Neural progenitor cell (in vitro differentiated cells): ENCODE measurements at regions not wholly inside any gene's neighbourhood (a gene's known extent, or its start where the extent isn't known, plus 50 kb on each side); places are given as distances from the start of the nearest gene placed in this dataset.

Experiments
- DNase-seq: peaks from one replicate; pipeline ENCODE4 v3.0.0-alpha.2; 2016; ENCODE audit warnings: low spot score
- H2AFZ ChIP-seq: fragments of 200-600 bp; sonication (generic); replicated peaks from 2 replicates; pipeline ENCODE4 v1.6.1; 2016; ENCODE audit warnings: antibody characterized with exemption
- H3F3A ChIP-seq: fragments of 200-600 bp; sonication (generic); 2 replicates; pipeline ENCODE4 v1.6.1; 2016; ENCODE audit warnings: antibody characterized with exemption, low read depth
- H3K27ac ChIP-seq: fragments of 200-600 bp; sonication (generic); 2 replicates; pipeline ENCODE4 v1.5.1; 2016; ENCODE audit warnings: mild to moderate bottlenecking
- H3K27me3 ChIP-seq: fragments of 200-600 bp; sonication (generic); 2 replicates; pipeline ENCODE4 v1.6.1; 2016; ENCODE audit warnings: mild to moderate bottlenecking, moderate library complexity
- H3K36me3 ChIP-seq: fragments of 200-600 bp; sonication (generic); 2 replicates; pipeline ENCODE4 v1.5.1; 2016
- H3K4me1 ChIP-seq: fragments of 200-600 bp; sonication (generic); 2 replicates; pipeline ENCODE4 v1.6.1; 2016; ENCODE audit warnings: mixed run types
- H3K4me2 ChIP-seq: fragments of 200-600 bp; sonication (generic); 2 replicates; pipeline ENCODE4 v1.6.1; 2016
- H3K4me3 ChIP-seq: fragments of 200-600 bp; sonication (generic); 2 replicates; pipeline ENCODE4 v1.5.1; 2016
- H3K79me2 ChIP-seq: fragments of 200-600 bp; sonication (generic); 2 replicates; pipeline ENCODE4 v1.6.1; 2016; ENCODE audit warnings: low read depth
- H3K9ac ChIP-seq: fragments of 200-600 bp; sonication (generic); 2 replicates; pipeline ENCODE4 v1.6.1; 2016
- H3K9me3 ChIP-seq: fragments of 200-600 bp; sonication (generic); 2 replicates; pipeline ENCODE4 v1.5.1; 2016; ENCODE audit warnings: low read depth
- H4K20me1 ChIP-seq: fragments of 200-600 bp; sonication (generic); 2 replicates; pipeline ENCODE4 v1.6.1; 2016; ENCODE audit warnings: low read depth
- H3K27ac Mint-ChIP-seq: 3 replicates; pipeline ENCODE4 v1.8.0; 2021; ENCODE audit warnings: mixed read lengths
- H3K27me3 Mint-ChIP-seq: 2 replicates; pipeline ENCODE4 v1.8.0; 2022; ENCODE audit warnings: low read depth, mild to moderate bottlenecking, inconsistent platforms, moderate library complexity, mixed read lengths; ENCODE audit not compliant: insufficient read depth
- H3K36me3 Mint-ChIP-seq: 3 replicates; pipeline ENCODE4 v1.8.0; 2021; ENCODE audit warnings: mixed read lengths
- H3K4me1 Mint-ChIP-seq: 3 replicates; pipeline ENCODE4 v1.8.0; 2021; ENCODE audit warnings: mixed read lengths
- H3K4me3 Mint-ChIP-seq: 3 replicates; pipeline ENCODE4 v1.8.0; 2021; ENCODE audit warnings: mild to moderate bottlenecking, moderate library complexity, mixed read lengths
- H3K9me3 Mint-ChIP-seq: 3 replicates; pipeline ENCODE4 v1.8.0; 2020; ENCODE audit warnings: mixed read lengths
- CTCF ChIP-seq: fragments of 200-600 bp; sonication (generic); IDR thresholded peaks from 2 replicates; pipeline ENCODE4 v1.5.1; 2017; ENCODE audit warnings: antibody characterized with exemption, mild to moderate bottlenecking
- EZH2 ChIP-seq: fragments of 200-600 bp; sonication (generic); IDR thresholded peaks from 2 replicates; pipeline ENCODE4 v1.6.1; 2017; ENCODE audit warnings: antibody characterized with exemption, mild to moderate bottlenecking, moderate library complexity
- EZH2phosphoT487 ChIP-seq: fragments of 200-600 bp; sonication (generic); IDR thresholded peaks from 2 replicates; pipeline ENCODE4 v1.6.1; 2017; ENCODE audit warnings: antibody characterized with exemption

- Histone ChIP-seq H2AFZ (no peak overlapping the region), H4K20me1 (no peaks in the 10 kb centered on the region), H3K79me2 (no peaks in the 10 kb centered on the region), H3K4me3 (no peak overlapping the region), H3K27me3 (no peaks in the 10 kb centered on the region), H3K27ac (no peak overlapping the region), H3K4me2 (no peak overlapping the region), H3K4me1 (peaks cover 6% of the 10 kb centered on the region), H3K9ac (no peak overlapping the region), H3F3A (no peaks in the 10 kb centered on the region), H3K36me3 (no peaks in the 10 kb centered on the region), H3K9me3 (no peaks in the 10 kb centered on the region)
- Mint-ChIP-seq H3K4me3 (no peak overlapping the region), H3K36me3 (no peaks in the 10 kb centered on the region), H3K4me1 (no peaks in the 10 kb centered on the region), H3K27me3 (no peaks in the 10 kb centered on the region), H3K27ac (no peak overlapping the region), H3K9me3 (no peaks in the 10 kb centered on the region)
- no peak for TF ChIP-seq CTCF
- no peak for TF ChIP-seq EZH2
- no peak for TF ChIP-seq EZH2phosphoT487
- no peak for DNase-seq
Measured at GRCh38 chr5:60503771-60504170, 196.2 kb downstream of the DEPDC1B start.

GRCh38 chr5:60497706-60498500 is 202.1 kb downstream of the DEPDC1B start:
- no peak for DNase-seq
- no peaks in the 10 kb centered on the region for H3K27me3 ChIP-seq
- no peaks in the 10 kb centered on the region for H3K9me3 ChIP-seq
- no peak overlapping the region for H3K27ac ChIP-seq
- Mint-ChIP-seq H3K9me3 (no peaks in the 10 kb centered on the region), H3K27ac (no peak overlapping the region), H3K36me3 (no peaks in the 10 kb centered on the region), H3K4me1 (no peaks in the 10 kb centered on the region), H3K27me3 (peaks cover 3% of the 10 kb centered on the region), H3K4me3 (no peak overlapping the region)
- TF ChIP-seq EZH2phosphoT487 (no peak), CTCF (no peak), EZH2 (no peak)
- H3K9ac ChIP-seq = no peak overlapping the region
- no peak overlapping the region for H2AFZ ChIP-seq
- no peaks in the 10 kb centered on the region for H3F3A ChIP-seq
- no peak overlapping the region for H3K4me2 ChIP-seq
- no peaks in the 10 kb centered on the region for H4K20me1 ChIP-seq
- no peaks in the 10 kb centered on the region for H3K79me2 ChIP-seq
- no peak overlapping the region for H3K4me3 ChIP-seq
- H3K4me1 ChIP-seq = peaks cover 16% of the 10 kb centered on the region
- H3K36me3 ChIP-seq = no peaks in the 10 kb centered on the region

- Histone ChIP-seq H3K4me3 (no peak overlapping the region), H2AFZ (no peak overlapping the region), H3K36me3 (no peaks in the 10 kb centered on the region), H3K27ac (no peak overlapping the region), H3K27me3 (no peaks in the 10 kb centered on the region), H3K9ac (no peak overlapping the region), H3K4me2 (no peak overlapping the region), H4K20me1 (no peaks in the 10 kb centered on the region), H3K4me1 (peaks cover 16% of the 10 kb centered on the region), H3K9me3 (no peaks in the 10 kb centered on the region), H3F3A (no peaks in the 10 kb centered on the region), H3K79me2 (no peaks in the 10 kb centered on the region)
- H3K4me3 Mint-ChIP-seq = no peak overlapping the region
- H3K27ac Mint-ChIP-seq = no peak overlapping the region
- no peaks in the 10 kb centered on the region for H3K9me3 Mint-ChIP-seq
- no peaks in the 10 kb centered on the region for H3K36me3 Mint-ChIP-seq
- peaks cover 3% of the 10 kb centered on the region for H3K27me3 Mint-ChIP-seq
- no peaks in the 10 kb centered on the region for H3K4me1 Mint-ChIP-seq
- DNase-seq = no peak
- TF ChIP-seq CTCF = no peak
- TF ChIP-seq EZH2 = no peak
Measured at GRCh38 chr5:60495644-60496520, 204.1 kb downstream of the DEPDC1B start.
